NAMALWA (cell line): ENCODE measurements at regions not wholly inside any gene's neighbourhood (a gene's known extent, or its start where the extent isn't known, plus 50 kb on each side); places are given as distances from the start of the nearest gene placed in this dataset.

Experiments used
- DNase-seq: peaks from one replicate; pipeline ENCODE4 v3.0.0-alpha.2; 2015; ENCODE audit warnings: low spot score

- no peak for DNase-seq
These were observed 207.9 kb downstream of the SAMD5 start for GRCh38 chr6:147716434-147716833.

DNA sequence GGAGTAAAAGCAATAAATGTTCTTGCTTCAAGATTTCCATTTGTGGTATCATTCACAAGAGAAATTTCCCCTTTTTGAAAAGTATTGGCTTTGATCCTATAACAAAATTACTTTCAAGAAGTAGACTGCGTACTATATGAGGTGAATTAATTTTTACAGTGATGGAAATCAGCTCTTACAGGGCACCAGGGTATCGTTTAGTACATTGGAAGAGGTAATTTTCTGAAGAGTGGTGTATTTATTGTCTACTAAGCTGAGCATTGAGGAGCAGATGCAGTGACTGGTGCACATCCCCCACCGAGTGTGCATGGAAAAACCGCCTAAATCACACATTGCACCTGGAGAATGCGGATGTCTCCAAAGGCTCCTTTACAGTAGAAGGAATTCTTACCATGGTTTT, 209.5 kb downstream of the SAMD5 start:
- no peak for DNase-seq

DNA sequence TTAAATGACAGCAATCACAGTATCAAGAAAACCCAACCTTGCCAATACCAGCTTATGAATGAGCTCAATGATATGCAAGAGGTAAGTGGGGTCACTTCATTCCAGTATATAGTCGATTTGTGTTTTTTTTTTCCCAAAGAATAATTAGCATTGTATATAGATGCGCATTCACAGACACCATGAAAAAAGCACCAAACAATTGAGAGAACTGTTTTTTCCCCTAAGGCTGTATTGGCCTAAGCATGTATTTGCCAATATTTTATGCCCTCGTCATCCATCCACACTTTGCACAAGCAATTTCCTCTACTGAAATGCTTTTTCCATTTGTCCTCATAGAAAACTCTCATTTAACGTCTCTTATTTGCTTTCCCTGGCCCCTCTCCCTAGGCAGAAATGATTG, 213.7 kb downstream of the SAMD5 start:
- no peak for DNase-seq

DNA sequence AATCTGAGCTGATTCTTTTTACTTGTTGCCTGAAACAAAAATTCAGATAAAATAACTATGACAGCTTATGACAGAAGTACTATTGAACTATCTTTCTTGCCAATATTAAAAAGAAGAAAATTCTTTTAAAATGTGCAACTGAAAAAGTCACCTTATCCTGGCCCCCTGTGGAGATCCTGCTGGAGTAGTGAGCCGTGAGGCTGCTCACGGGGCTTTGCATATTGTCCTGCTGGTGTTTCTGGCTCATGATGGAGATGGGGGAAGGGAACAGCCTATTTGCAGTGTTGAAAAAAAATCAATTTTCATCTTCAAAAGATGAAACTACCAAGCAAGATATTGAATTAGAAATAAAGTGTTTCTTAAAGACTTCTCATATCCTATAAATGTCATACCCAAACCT, 216.0 kb downstream of the SAMD5 start:
- no peak for DNase-seq

DNA sequence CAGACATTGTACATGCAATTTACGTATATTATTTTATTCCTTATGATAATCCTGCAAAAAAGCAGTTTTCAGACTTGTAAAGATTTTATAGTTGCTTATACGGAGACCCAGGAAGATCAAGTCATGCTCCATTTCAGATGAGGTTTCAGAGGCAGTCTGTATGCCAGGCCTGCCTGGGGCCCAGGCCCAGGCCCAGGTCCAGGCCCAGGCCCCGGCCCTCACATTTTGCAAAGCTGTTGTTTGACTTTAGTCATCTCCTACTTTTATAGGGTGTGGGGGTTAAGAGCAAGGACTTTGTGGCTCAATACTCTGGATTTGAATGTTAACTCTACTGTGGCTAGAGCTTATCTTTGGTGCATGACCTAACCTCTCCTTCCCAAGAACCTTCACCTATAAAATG, 217.9 kb downstream of the SAMD5 start:
- no peak for DNase-seq

- no peak for DNase-seq
These were observed 220.4 kb downstream of the SAMD5 start for GRCh38 chr6:147728903-147729302.

DNA sequence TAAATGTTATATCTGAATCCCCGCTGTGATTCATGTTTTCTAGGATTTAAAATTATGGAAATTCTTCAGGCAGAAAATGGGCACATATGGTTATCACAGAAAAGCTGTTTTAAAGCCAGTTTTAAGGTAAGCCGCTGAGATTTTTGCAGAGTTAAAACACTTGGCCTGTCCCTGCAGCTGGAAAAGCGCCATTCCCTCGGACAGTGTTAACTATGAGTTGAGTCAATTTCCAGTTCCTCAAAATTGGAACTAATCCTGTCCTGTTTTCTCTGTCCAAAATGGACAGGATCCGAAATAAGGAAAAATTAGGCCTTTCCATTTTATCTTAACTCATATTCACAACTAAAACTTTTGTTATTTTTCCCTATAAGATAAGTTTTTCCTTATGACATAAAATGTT, 225.2 kb downstream of the SAMD5 start:
- DNase-seq, result no peak

- no peak for DNase-seq
These were observed 225.7 kb downstream of the SAMD5 start for GRCh38 chr6:147734151-147734550.

DNA sequence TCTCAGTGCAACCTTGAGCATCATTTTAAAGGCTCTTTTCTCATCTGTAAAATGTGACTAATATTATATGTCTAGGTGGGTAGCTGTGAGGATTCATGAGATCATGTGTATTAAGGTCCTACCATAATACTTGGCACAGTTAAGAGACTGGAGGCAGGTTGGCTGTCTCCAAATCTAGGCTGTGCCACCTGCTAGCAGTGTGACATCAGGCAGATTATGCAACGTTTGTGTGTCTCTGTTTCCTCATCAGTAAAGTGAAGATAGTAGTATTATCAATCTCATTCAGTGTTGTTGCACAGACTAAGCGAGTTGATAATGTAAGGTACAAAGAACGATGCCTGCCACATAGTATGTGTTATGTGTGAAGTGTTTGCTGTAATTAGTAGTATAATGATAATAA, 227.4 kb downstream of the SAMD5 start:
- DNase-seq, result no peak

DNA sequence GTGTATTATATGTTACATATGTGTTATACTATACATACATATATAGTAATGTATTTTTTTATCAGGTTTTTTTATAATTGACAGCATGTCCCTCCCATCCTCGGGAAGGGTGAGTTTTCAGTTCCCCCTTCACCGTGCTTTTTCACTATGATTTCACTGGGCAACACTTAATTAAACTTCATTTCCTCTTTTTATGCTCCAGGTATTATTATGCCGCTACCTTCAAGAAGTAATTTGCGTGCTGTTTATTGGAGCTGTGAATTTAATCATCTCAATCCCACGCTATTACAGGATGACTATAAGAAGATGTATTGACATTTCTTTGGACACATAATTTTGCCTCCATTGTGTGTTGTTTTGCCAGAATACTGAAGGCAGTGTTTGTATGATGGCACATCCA, 228.6 kb downstream of the SAMD5 start:
- DNase-seq, result no peak

DNA sequence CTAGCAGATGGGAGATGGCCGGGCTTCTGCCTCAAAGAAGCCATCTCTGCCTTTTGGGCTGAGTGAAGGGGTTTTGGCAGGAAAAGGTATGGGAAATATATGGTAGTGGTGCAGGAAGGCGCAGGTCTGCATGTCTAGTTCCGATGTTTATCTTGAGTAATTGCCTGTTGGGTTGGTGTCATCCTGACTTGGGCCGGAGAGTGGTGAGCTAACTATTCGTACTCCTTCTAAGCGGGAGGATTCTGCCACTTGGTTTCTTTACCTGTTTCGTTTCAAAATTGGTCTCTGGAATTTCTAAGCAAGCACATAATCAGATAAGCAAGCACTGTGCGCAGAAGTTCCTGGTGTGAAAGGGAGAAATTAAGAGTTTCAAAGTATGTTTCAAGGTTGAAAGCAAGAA, 229.6 kb downstream of the SAMD5 start:
- DNase-seq, result no peak

- DNase-seq, result no peak
These were observed 230.1 kb downstream of the SAMD5 start for GRCh38 chr6:147738516-147739162.

- no peak for DNase-seq
These were observed 231.8 kb downstream of the SAMD5 start for GRCh38 chr6:147740326-147740725.

- DNase-seq, result no peak
These were observed 232.4 kb downstream of the SAMD5 start for GRCh38 chr6:147740916-147741315.

DNA sequence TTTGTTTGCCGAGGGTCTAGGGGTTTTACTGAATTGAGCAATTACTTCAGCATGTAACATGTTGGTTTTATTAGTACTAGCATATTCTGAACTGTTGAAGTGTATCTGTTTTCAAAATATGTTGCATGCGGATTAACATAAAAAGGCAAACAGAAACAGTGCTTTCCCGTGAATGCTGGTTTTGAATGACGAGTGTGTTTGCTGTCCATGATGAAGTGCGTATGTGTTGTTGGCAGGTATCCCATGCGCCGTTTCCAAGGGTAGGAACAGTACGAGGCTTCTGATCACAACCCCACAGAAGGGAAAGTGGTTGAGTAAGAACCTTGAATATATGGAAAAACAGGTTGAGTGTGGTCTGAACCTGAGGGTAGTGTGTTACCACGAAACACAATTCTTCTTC, 232.9 kb downstream of the SAMD5 start:
- no peak for DNase-seq

GRCh38 chr6:147742440-147742839, 233.9 kb downstream of the SAMD5 start:
- DNase-seq, result no peak

- DNase-seq, result no peak
These were observed 235.5 kb downstream of the SAMD5 start for GRCh38 chr6:147744012-147744411.

DNA sequence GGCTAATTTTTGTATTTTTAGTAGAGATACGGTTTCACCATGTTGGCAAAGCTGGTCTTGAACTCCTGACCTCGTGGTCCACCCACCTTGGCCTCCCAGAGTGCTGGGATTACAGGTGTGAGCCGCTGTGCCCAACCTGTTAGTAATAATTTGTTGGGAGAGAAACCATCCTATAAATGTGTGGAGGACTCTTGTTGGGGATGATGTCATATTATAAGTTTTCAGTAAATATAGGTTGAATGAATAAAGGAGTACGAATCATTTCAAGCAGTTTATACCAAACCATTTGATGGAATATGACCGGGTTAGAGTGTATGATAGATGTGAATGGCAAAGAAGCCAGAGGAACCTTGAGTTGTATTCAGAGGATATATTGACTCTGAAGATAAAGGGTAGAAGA, 240.8 kb downstream of the SAMD5 start:
- no peak for DNase-seq

DNA sequence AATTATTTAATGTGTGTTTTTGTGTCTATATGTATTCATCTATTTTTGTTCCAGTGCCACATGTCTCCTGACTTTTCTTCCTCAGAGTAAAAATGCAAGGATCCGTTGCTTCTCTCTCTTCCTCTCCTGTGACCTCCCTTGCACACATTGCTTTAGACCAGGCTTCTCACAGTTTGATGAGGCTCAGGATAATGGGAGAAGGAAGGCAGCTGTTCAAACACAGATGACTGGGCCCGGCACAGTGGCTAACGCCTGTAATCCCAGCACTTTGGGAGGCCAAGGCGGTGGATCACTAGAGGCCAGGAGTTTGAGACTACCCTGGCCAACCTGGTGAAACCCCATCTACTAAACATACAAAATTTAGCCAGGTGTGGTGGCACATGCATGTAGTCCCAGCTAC, 241.9 kb downstream of the SAMD5 start:
- DNase-seq, result no peak

DNA sequence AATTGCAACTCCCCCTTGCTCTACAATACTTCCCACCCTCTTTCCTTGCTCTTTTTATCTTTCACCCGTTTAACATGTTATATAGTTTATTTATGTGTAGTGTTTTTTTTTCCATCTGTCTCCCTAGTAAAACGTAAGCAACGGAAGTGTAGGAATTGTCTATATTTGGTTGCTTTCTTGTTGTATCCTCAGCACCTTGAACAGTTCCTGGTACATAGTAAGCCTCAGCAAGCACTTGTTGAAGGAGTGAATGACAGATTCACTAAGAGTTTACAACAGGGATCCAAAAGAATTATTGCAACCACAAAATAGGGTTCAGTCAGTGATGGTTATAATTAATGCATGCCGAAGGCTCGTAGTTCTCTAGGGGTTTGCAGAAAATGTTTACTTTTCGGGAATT, 242.7 kb downstream of the SAMD5 start:
- no peak for DNase-seq

DNA sequence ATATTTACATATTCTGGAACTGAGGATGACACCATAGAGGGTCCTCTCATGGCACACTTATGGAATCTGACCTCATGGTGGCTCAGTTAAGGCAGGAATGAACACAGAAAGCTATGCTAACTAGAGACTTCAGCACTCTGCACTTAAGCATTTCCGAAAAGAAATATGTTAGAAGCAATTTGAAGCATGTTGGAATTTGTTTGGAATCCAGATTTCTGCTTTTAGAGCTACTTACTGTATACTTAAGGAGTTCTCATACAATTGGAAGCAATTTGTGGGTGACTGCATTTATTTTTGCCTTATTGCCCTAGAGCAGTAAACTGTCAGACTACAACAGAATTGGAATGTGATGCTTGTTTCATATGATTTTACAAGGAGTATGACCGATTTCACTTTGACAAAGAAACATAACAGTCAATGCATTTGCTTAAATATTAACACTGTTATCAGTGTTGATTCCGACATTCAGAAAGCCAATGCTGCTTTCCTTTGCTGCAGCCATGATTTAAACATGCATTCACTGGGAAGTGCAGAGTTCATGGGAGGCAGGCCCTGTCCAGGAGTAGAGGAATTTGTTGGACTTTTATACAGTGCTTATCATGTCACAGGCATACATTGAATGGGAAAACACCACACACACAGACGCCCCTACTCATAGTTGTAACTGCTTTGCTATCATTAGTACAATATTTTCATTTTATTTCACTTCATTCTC, 244.4 kb downstream of the SAMD5 start:
- DNase-seq, result no peak

GRCh38 chr6:147755999-147756398, 247.5 kb downstream of the SAMD5 start:
- no peak for DNase-seq

GRCh38 chr6:147756891-147757290, 248.4 kb downstream of the SAMD5 start:
- no peak for DNase-seq

DNA sequence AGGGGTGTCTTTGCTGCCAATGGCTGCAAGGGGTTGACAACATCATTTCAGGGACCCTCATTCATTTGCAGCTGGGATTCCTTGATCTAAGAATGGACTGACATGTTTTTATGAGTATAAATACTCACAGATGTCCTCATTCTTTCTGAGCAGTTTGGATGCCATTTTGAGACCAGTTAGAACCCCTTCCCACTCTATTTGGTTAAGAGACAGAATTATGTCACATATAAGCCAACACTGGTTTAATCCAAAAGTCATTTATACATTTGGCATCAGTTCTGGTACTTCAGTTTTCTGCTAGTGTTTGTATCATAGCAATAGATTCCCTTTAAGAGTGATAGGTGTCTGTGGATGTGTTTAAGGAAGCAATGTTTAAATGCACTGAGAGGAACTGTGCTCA, 248.8 kb downstream of the SAMD5 start:
- DNase-seq, result no peak
